Mesendoderm (in vitro differentiated cells): ENCODE measurements at regions not wholly inside any gene's neighbourhood (a gene's known extent, or its start where the extent isn't known, plus 50 kb on each side); places are given as distances from the start of the nearest gene placed in this dataset.
"Not testable (repeated sequence)": the region's sequence is repeated elsewhere in the genome, so short reads cannot be mapped to it uniquely, and the experiment has no call there.

ENCODE experiments used
- DNase-seq: peaks from one replicate; pipeline ENCODE4 v3.0.0; 2013
- H2AK5ac ChIP-seq: 2 replicates; pipeline ENCODE4 v1.6.1; 2013; ENCODE audit warnings: low read length, inconsistent platforms
- H2BK120ac ChIP-seq: 2 replicates; pipeline ENCODE4 v1.6.1; 2013; ENCODE audit warnings: low read depth, mild to moderate bottlenecking, low read length, moderate library complexity, mixed read lengths
- H2BK15ac ChIP-seq: replicated peaks from 2 replicates; pipeline ENCODE4 v1.6.1; 2013; ENCODE audit warnings: low read depth, mild to moderate bottlenecking, moderate library complexity
- H2BK5ac ChIP-seq: 2 replicates; pipeline ENCODE4 v1.6.1; 2013; ENCODE audit warnings: low read length, inconsistent platforms
- H3K18ac ChIP-seq: 2 replicates; pipeline ENCODE4 v1.6.1; 2013; ENCODE audit warnings: mild to moderate bottlenecking, low read length, mixed read lengths
- H3K23ac ChIP-seq: one replicate; pipeline ENCODE4 v1.6.1; 2013; ENCODE audit warnings: low read length
- H3K27ac ChIP-seq: 2 replicates; pipeline ENCODE4 v1.5.1; 2013; ENCODE audit warnings: low read depth, mild to moderate bottlenecking, inconsistent platforms, low read length, moderate library complexity
- H3K27me3 ChIP-seq: 2 replicates; pipeline ENCODE4 v1.6.1; 2013; ENCODE audit warnings: low read length, control low read depth, mild to moderate bottlenecking, inconsistent platforms; ENCODE audit not compliant: insufficient read depth, poor library complexity
- H3K36me3 ChIP-seq: 2 replicates; pipeline ENCODE4 v1.6.1; 2013; ENCODE audit warnings: low read length, inconsistent platforms; ENCODE audit not compliant: control insufficient read depth, insufficient read depth
- H3K4ac ChIP-seq: one replicate; pipeline ENCODE4 v1.6.1; 2013; ENCODE audit warnings: low read depth, mild to moderate bottlenecking, low read length, moderate library complexity
- H3K4me1 ChIP-seq: 2 replicates; pipeline ENCODE4 v1.6.1; 2013; ENCODE audit warnings: low read depth, low read length, inconsistent platforms; ENCODE audit not compliant: control insufficient read depth
- H3K4me2 ChIP-seq: 2 replicates; pipeline ENCODE4 v1.6.1; 2013; ENCODE audit warnings: low read length
- H3K4me3 ChIP-seq: 2 replicates; pipeline ENCODE4 v1.5.1; 2013; ENCODE audit warnings: mild to moderate bottlenecking, low read length
- H3K56ac ChIP-seq: one replicate; pipeline ENCODE4 v1.6.1; 2013; ENCODE audit warnings: low read length
- H3K79me1 ChIP-seq: 2 replicates; pipeline ENCODE4 v1.6.1; 2013; ENCODE audit warnings: low read length, inconsistent platforms
- H3K79me2 ChIP-seq: 2 replicates; pipeline ENCODE4 v1.6.1; 2013; ENCODE audit warnings: mild to moderate bottlenecking, low read length; ENCODE audit not compliant: control insufficient read depth, insufficient read depth
- H3K9ac ChIP-seq: 2 replicates; pipeline ENCODE4 v1.6.1; 2013; ENCODE audit warnings: low read length, inconsistent platforms
- H4K5ac ChIP-seq: one replicate; pipeline ENCODE4 v1.6.1; 2013; ENCODE audit warnings: low read length
- H4K8ac ChIP-seq: one replicate; pipeline ENCODE4 v1.6.1; 2013; ENCODE audit warnings: low read depth, mild to moderate bottlenecking, control low read depth, low read length, moderate library complexity
- WGBS: extraction: QIAGEN DNeasy Blood & Tissue Kit; methylation state at CpG from one replicate; pipeline ENCODE4 v1.1.7; 2013; ENCODE audit warnings: low lambda C conversion rate, missing lambda C conversion rate; ENCODE audit not compliant: insufficient coverage; ENCODE audit errors: extremely low coverage; 5-methylcytosine and 5-hydroxymethylcytosine counted together

DNA sequence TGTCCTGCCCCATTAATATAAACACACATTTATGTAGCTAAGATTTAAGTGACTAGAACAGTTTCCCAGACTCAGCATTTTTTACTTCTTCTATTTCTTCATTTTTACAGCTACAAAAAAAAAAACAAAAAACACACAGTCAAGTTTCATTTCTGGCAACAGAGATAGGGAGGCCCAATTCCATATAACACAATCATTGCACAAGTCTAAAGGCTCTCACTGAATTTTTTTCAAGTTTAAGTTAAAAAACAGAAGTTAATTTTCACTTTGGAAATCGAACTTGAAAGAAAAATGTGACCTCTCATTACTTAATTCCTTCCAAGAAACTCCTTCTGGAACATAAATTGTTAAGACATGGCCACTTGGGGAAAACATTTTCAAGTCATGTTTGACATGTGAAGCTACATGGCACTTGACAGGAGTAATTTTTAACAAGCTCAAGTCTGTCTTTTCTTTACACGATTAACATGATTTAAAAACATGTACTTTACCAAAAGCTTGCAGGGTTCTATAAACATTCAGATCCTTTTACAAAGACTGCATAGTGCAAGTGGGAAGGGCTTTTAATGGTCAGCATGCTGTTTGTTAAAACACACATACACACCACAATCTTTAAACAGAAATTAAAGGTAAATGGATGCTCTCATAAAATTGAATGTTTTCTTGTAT lies 100.1 kb upstream of the CCDC28A start:
- H3K4me2 ChIP-seq, result no peak overlapping the region
- no peaks in the 10 kb centered on the region for H3K27me3 ChIP-seq
- H3K27ac ChIP-seq, result no peak overlapping the region
- no peak overlapping the region for H3K56ac ChIP-seq
- no peak for DNase-seq
- no peak overlapping the region for H3K4me3 ChIP-seq
- no peak overlapping the region for H4K5ac ChIP-seq
- peaks cover 9% of the 10 kb centered on the region for H3K79me1 ChIP-seq
- no peak overlapping the region for H3K9ac ChIP-seq
- no peak overlapping the region for H2BK15ac ChIP-seq
- no peak overlapping the region for H2AK5ac ChIP-seq
- no peak overlapping the region for H4K8ac ChIP-seq
- H3K23ac ChIP-seq, result no peak overlapping the region
- no peak overlapping the region for H3K4ac ChIP-seq
- H3K4me1 ChIP-seq, result peaks cover 7% of the 10 kb centered on the region
- no peaks in the 10 kb centered on the region for H3K36me3 ChIP-seq
- no peak overlapping the region for H3K18ac ChIP-seq
- WGBS, result no CpG with 5 or more reads among the region's 2 CpGs
- H2BK120ac ChIP-seq, result no peak overlapping the region
- H2BK5ac ChIP-seq, result no peak overlapping the region
- H3K79me2 ChIP-seq, result peaks cover 18% of the 10 kb centered on the region

DNA sequence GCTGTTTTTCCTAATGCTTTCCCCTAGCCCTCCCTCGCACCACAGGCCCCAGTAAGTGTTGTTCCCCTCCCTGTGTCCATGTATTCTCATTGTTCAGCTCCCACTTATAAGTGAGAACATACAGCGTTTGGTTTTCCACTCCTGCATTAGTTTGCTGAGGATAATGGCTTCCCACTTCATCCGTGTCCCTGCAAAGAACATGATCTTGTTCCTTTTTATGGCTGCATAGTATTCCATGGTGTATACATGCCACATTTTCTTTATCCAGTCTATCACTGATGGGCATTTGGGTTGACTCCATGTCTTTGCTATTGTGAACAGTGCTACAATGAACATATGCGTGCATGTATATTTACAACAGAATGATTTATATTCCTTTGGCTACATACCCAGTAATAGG lies 99.1 kb upstream of the CCDC28A start:
- peaks cover 15% of the 10 kb centered on the region for H3K79me2 ChIP-seq
- H3K36me3 ChIP-seq, H2BK120ac ChIP-seq, H2AK5ac ChIP-seq, H4K8ac ChIP-seq, H3K27me3 ChIP-seq, H3K27ac ChIP-seq, H3K9ac ChIP-seq, H3K56ac ChIP-seq, H3K23ac ChIP-seq, H2BK5ac ChIP-seq, H3K4ac ChIP-seq, H3K4me1 ChIP-seq, DNase-seq, H4K5ac ChIP-seq, H3K4me3 ChIP-seq, H3K79me1 ChIP-seq, H3K4me2 ChIP-seq, H3K18ac ChIP-seq, H2BK15ac ChIP-seq: not testable (repeated sequence)
- WGBS, result no CpG with 5 or more reads among the region's 4 CpGs

DNA sequence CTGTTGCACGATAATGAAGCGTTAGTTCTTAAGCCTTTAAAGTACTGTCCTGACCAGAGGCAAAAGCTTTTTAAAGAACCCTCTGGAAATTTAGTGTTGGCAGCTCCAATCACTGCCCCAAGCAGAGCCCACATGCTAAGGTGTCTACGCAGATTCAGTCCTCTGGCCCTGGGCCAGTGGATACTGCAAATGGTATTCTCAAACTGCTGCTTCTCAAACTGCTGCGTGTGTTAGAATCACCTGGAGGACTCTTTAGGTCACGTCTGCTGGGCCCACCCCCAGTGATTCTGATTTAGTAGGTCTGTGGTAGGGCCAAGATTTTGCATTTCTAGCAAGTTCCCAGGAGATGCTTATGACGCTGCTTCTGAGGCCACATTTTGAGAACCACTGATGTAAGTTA lies 96.0 kb upstream of the CCDC28A start:
- Histone ChIP-seq H3K27ac (no peak overlapping the region), H3K27me3 (no peaks in the 10 kb centered on the region), H3K56ac (peak overlapping the region; percentile 2), H2BK120ac (no peak overlapping the region), H2AK5ac (no peak overlapping the region), H2BK15ac (no peak overlapping the region), H3K23ac (no peak overlapping the region), H3K4me1 (peaks cover 9% of the 10 kb centered on the region), H4K5ac (no peak overlapping the region), H3K18ac (no peak overlapping the region), H3K4ac (no peak overlapping the region), H4K8ac (no peak overlapping the region), H2BK5ac (no peak overlapping the region), H3K4me3 (no peak overlapping the region), H3K36me3 (no peaks in the 10 kb centered on the region), H3K9ac (no peak overlapping the region), H3K79me1 (peaks cover 9% of the 10 kb centered on the region), H3K79me2 (peaks cover 18% of the 10 kb centered on the region), H3K4me2 (no peak overlapping the region)
- no CpG with 5 or more reads among the region's 6 CpGs for WGBS
- DNase-seq, result peak; percentile 33

DNA sequence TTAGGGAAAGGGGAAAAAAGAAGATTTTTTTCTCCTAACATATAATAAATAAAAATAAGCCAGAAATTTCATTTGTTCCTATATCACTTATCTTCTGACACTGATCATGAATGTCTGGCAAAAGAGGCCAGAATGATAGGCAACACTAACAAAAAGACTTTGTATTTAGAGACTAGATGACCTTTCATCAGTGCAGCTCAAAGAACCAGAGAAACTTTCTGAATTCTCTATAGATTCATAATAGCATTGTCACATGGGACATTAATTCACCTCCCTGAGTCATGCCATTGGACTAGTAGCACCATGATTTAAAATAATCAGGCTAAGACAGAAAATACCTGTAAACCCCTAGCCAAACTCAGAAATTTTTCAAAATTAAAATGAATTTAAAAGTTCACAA lies 95.4 kb upstream of the CCDC28A start:
- Histone ChIP-seq H3K56ac (no peak overlapping the region), H3K4ac (no peak overlapping the region)

DNA sequence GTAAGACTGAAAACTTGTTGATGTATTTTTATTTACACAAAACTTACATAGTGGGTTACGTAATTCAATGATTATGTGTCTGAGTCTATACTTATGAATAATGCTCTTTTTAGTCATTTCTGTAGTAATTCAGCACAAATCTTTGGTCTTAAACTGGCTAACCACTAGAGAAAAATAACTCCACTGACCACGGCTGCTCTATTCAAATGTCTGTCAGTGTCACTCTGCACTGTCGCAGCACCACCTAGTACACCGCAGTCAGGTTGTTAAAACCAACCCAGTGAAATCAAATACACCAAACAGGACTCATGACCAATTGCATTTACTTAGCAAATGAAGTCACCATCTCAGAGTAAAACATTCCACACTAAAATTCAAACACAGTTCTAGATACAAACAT lies 93.5 kb upstream of the CCDC28A start:
- no peak overlapping the region for H4K8ac ChIP-seq
- H3K79me1 ChIP-seq, result peaks cover 11% of the 10 kb centered on the region
- H3K23ac ChIP-seq, result no peak overlapping the region
- H3K4me2 ChIP-seq, result no peak overlapping the region
- no peak overlapping the region for H2BK15ac ChIP-seq
- no peaks in the 10 kb centered on the region for H3K36me3 ChIP-seq
- H2BK120ac ChIP-seq, result no peak overlapping the region
- no peak overlapping the region for H3K56ac ChIP-seq
- H3K27me3 ChIP-seq, result no peaks in the 10 kb centered on the region
- H3K4me3 ChIP-seq, result no peak overlapping the region
- H3K4me1 ChIP-seq, result peaks cover 9% of the 10 kb centered on the region
- no peak overlapping the region for H4K5ac ChIP-seq
- peaks cover 19% of the 10 kb centered on the region for H3K79me2 ChIP-seq
- DNase-seq, result no peak
- H3K18ac ChIP-seq, result no peak overlapping the region
- WGBS, result no CpG with 5 or more reads among the region's 4 CpGs
- no peak overlapping the region for H3K4ac ChIP-seq
- H2AK5ac ChIP-seq, result no peak overlapping the region
- H3K27ac ChIP-seq, result no peak overlapping the region
- no peak overlapping the region for H2BK5ac ChIP-seq
- no peak overlapping the region for H3K9ac ChIP-seq

More for the DNA sequence above, 95.4 kb upstream of the CCDC28A start:
- H2BK5ac ChIP-seq, result no peak overlapping the region
- H3K27me3 ChIP-seq, result no peaks in the 10 kb centered on the region
- no peak overlapping the region for H3K23ac ChIP-seq
- H4K8ac ChIP-seq, result no peak overlapping the region
- H3K4me1 ChIP-seq, result peaks cover 9% of the 10 kb centered on the region
- H4K5ac ChIP-seq, result no peak overlapping the region
- no peaks in the 10 kb centered on the region for H3K36me3 ChIP-seq
- no peak overlapping the region for H2BK15ac ChIP-seq
- H3K4me3 ChIP-seq, result no peak overlapping the region
- no peak for DNase-seq
- peaks cover 19% of the 10 kb centered on the region for H3K79me2 ChIP-seq
- no peak overlapping the region for H3K4me2 ChIP-seq
- no peak overlapping the region for H3K27ac ChIP-seq
- no peak overlapping the region for H2BK120ac ChIP-seq
- H3K79me1 ChIP-seq, result peaks cover 9% of the 10 kb centered on the region
- H3K18ac ChIP-seq, result no peak overlapping the region
- H2AK5ac ChIP-seq, result no peak overlapping the region
- H3K9ac ChIP-seq, result no peak overlapping the region

DNA sequence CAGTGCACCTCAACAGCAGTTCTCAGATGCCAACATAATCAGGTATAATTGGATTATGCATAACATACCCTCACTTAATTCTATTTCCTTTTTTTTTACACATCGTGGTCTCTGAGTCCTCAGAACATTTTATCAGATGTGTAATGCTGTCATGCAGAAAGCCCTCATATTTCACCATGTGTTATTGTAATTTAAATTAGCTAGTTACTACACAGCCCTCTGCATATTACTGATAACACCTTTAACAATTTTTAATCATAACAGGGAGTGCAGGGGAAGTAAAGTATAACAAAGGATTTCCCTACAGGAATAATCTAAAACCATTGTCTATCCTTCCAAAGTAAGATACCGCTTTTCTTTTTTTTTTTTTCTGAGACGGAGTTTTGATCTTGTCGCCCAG lies 91.9 kb upstream of the CCDC28A start:
- DNase-seq, result no peak
- Histone ChIP-seq H4K5ac (no peak overlapping the region), H2AK5ac (no peak overlapping the region), H3K27me3 (no peaks in the 10 kb centered on the region), H3K56ac (no peak overlapping the region), H3K36me3 (no peaks in the 10 kb centered on the region), H2BK15ac (no peak overlapping the region), H3K18ac (no peak overlapping the region), H3K9ac (no peak overlapping the region), H3K4me2 (no peak overlapping the region), H3K4me3 (no peak overlapping the region), H3K79me2 (peaks cover 17% of the 10 kb centered on the region), H2BK120ac (no peak overlapping the region), H3K79me1 (peaks cover 11% of the 10 kb centered on the region), H3K4ac (no peak overlapping the region), H3K4me1 (peaks cover 9% of the 10 kb centered on the region), H2BK5ac (no peak overlapping the region), H3K27ac (no peak overlapping the region), H4K8ac (no peak overlapping the region), H3K23ac (peak overlapping the region; percentile 32)
- no CpG with 5 or more reads among the region's 4 CpGs for WGBS
